ENCODE measurements at regions not wholly inside any gene's neighbourhood (a gene's known extent, or its start where the extent isn't known, plus 50 kb on each side); places are given as distances from the start of the nearest gene placed in this dataset.

- DNase-seq: no peak
Observed at GRCh38 chr18:42649331-42650035, 466.0 kb downstream of the RIT2 start.

- DNase-seq: no peak
Observed at GRCh38 chr18:42654556-42654955, 460.9 kb downstream of the RIT2 start.

GRCh38 chr18:42657551-42657950 is 457.9 kb downstream of the RIT2 start:
- no peak for DNase-seq

DNA sequence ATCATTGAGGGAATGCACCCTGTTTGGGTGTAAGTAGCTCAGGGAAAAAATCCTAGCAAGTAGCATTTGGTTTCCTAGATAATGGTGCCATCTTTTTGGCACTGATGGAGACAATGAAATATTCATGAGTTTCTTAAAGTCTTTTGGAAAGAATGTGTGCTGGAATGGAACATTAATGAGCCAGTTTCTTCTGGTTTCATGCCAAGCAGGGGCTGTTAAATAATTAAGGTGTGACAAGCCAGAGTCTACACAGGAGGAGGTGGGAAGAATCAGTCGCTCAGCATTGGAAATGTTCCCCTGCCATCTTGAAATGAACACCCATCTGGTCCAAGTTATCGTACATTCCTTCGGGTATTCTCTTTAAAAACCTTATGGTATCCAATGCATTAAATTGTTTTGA is 457.3 kb downstream of the RIT2 start:
- no peak for DNase-seq

- DNase-seq: no peak
Observed at GRCh38 chr18:42659187-42659586, 456.3 kb downstream of the RIT2 start.

DNA sequence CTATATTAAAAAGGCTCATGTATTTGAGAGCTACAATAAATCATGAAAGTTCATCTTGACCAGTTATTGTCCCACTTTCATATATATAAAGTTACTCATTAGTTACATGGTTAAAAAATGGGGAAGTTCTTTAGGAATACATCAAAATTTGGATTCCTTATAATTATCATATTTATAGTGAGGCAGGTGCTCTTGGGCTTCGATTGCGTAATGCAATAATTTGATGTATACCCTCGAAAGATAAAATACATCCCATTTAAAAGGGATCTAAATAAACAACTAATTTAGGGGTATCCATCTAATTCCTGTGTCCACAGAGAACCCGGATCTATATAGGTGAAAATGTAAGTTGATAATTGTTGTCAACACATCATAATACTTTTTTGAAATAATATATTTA is 444.6 kb downstream of the RIT2 start:
- no peak for DNase-seq

- DNase-seq: no peak
Observed at GRCh38 chr18:42675810-42676209, 439.7 kb downstream of the RIT2 start.

DNA sequence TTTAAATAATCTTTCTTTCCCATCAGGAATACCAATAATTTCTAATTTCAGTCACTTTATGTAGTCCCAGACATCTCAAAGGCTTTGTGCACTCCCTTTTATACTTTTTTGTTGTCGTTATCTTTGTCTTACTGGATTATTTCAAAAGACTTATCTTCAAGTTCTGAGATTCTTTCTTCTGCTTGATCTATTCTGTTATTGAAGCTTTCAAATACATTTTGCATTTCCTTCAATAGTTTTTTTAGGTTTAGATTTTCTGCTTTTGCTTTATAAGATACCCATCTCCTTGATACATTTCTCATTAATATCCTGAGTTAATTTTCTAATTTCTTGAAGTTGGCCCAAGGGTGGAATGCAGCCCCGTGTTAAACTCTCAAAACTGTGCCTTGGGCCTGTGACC is 432.4 kb downstream of the RIT2 start:
- DNase-seq: no peak

DNA sequence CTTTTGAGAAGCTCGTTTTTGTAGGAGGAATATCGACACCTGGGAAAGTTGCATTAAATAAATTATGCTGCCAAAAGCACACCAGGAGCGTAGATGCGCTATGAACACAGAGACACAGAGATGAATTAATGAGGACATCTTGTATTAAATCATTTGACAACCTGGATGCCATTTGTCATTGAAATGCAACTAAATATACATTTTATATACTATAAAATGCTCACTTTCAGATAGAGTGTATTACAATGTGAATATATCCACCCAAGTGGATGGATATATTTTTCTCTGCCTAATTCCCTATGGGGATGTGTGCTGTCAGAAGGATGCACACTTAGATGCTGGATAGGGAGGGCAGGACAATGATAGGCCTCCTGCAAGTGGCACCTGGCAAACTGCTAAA is 426.2 kb downstream of the RIT2 start:
- DNase-seq: no peak
